Neural progenitor cell (in vitro differentiated cells): ENCODE measurements at regions not wholly inside any gene's neighbourhood (a gene's known extent, or its start where the extent isn't known, plus 50 kb on each side); places are given as distances from the start of the nearest gene placed in this dataset.

Source experiments
- CTCF ChIP-seq: fragments of 200-600 bp; sonication (generic); IDR thresholded peaks from 2 replicates; pipeline ENCODE4 v1.5.1; 2017; ENCODE audit warnings: antibody characterized with exemption, mild to moderate bottlenecking
- EZH2 ChIP-seq: fragments of 200-600 bp; sonication (generic); IDR thresholded peaks from 2 replicates; pipeline ENCODE4 v1.6.1; 2017; ENCODE audit warnings: antibody characterized with exemption, mild to moderate bottlenecking, moderate library complexity

GRCh38 chr4:22942920-22943559, 250.3 kb downstream of the GBA3 start:
- TF ChIP-seq EZH2: no peak
- TF ChIP-seq CTCF: no peak
